HG03095 (cell line): ENCODE measurements at regions not wholly inside any gene's neighbourhood (a gene's known extent, or its start where the extent isn't known, plus 50 kb on each side); places are given as distances from the start of the nearest gene placed in this dataset.
"Not testable (repeated sequence)": the region's sequence is repeated elsewhere in the genome, so short reads cannot be mapped to it uniquely, and the experiment has no call there.

Experiments
- ATAC-seq: cut with Tn5 transposase; IDR thresholded peaks from one replicate; pipeline ENCODE4 v1.9.1; 2021; ENCODE audit warnings: moderate library complexity; ENCODE audit not compliant: unreplicated experiment

GRCh38 chr1:242914729-242915128, 340.4 kb downstream of the CEP170 start:
- ATAC-seq: not testable (repeated sequence)

- not testable (repeated sequence) for ATAC-seq
Observed at GRCh38 chr1:242912855-242913254, 342.2 kb downstream of the CEP170 start.

- ATAC-seq: not testable (repeated sequence)
Observed at GRCh38 chr1:242900558-242900957, 354.5 kb downstream of the CEP170 start.

- no peak for ATAC-seq
Observed at GRCh38 chr1:242890192-242890741, 364.8 kb downstream of the CEP170 start.

GRCh38 chr1:242886137-242886536, 361.6 kb upstream of the PLD5 start:
- ATAC-seq: peak; percentile 96

GRCh38 chr1:242880022-242880421, 355.5 kb upstream of the PLD5 start:
- not testable (repeated sequence) for ATAC-seq

- ATAC-seq: no peak
Observed at GRCh38 chr1:242877743-242878142, 353.2 kb upstream of the PLD5 start.

- ATAC-seq: no peak
Observed at GRCh38 chr1:242877229-242877628, 352.7 kb upstream of the PLD5 start.

- ATAC-seq: no peak
Observed at GRCh38 chr1:242876030-242876429, 351.5 kb upstream of the PLD5 start.

- ATAC-seq: no peak
Observed at GRCh38 chr1:242873661-242874060, 349.2 kb upstream of the PLD5 start.

GRCh38 chr1:242872521-242872920, 348.0 kb upstream of the PLD5 start:
- no peak for ATAC-seq

- no peak for ATAC-seq
Observed at GRCh38 chr1:242871471-242872030, 347.1 kb upstream of the PLD5 start.

GRCh38 chr1:242870966-242871365, 346.5 kb upstream of the PLD5 start:
- ATAC-seq: no peak

- no peak for ATAC-seq
Observed at GRCh38 chr1:242856289-242856688, 331.8 kb upstream of the PLD5 start.

GRCh38 chr1:242854466-242854865, 330.0 kb upstream of the PLD5 start:
- ATAC-seq: no peak

GRCh38 chr1:242847390-242847993, 323.0 kb upstream of the PLD5 start:
- ATAC-seq: no peak

- no peak for ATAC-seq
Observed at GRCh38 chr1:242842094-242842493, 317.6 kb upstream of the PLD5 start.

GRCh38 chr1:242839101-242839500, 314.6 kb upstream of the PLD5 start:
- no peak for ATAC-seq

- no peak for ATAC-seq
Observed at GRCh38 chr1:242836423-242836822, 311.9 kb upstream of the PLD5 start.

GRCh38 chr1:242828828-242829227, 304.3 kb upstream of the PLD5 start:
- ATAC-seq: no peak

- ATAC-seq: no peak
Observed at GRCh38 chr1:242828199-242828598, 303.7 kb upstream of the PLD5 start.

GRCh38 chr1:242827538-242827937, 303.0 kb upstream of the PLD5 start:
- no peak for ATAC-seq
